OCI-LY3 (cell line): ENCODE measurements at regions not wholly inside any gene's neighbourhood (a gene's known extent, or its start where the extent isn't known, plus 50 kb on each side); places are given as distances from the start of the nearest gene placed in this dataset.

Source experiments
- EZH2phosphoT487 ChIP-seq: fragments of 200-600 bp; shearing (Covaris generic); IDR thresholded peaks from 2 replicates; pipeline ENCODE4 v1.6.1; 2018; ENCODE audit warnings: antibody characterized with exemption, mixed run types, low read depth
- TF ChIP-seq, protein P1 (sequence below): fragments of 200-600, 300-600 bp; sonication (generic); IDR thresholded peaks from 2 replicates; pipeline ENCODE4 v1.5.1; 2014; ENCODE audit warnings: antibody characterized with exemption, low read length, low read depth

DNA sequence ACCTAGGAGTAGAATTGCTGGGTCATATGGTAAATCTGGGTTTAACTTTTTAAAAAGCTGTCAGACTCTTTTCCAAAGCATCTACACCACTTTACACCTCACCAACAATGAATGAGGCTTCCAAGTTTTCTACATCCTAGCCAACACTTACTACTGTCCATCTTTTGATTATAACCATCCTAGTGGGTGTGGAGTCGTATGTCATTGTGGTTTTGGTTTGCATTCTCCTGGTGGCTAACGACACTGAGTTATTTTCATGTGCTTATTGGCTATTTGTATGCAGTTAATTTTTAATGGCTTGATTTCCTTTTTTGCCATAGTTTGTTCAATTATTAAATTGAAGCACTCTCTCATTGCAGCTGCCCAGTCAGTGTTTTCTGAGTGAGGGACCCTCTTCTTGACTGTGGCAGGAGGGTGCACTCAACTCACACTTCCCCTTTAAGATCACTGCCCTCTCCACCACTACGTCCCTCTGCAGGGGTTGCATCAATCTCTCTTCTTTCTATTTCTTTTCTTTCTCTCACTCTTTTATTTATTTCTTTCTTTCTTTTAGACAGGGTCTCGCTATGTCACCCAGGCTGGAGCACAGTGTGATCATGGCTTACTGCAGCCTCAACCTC, 182.3 kb downstream of the C9orf152 start:
- TF ChIP-seq, protein P1, sequence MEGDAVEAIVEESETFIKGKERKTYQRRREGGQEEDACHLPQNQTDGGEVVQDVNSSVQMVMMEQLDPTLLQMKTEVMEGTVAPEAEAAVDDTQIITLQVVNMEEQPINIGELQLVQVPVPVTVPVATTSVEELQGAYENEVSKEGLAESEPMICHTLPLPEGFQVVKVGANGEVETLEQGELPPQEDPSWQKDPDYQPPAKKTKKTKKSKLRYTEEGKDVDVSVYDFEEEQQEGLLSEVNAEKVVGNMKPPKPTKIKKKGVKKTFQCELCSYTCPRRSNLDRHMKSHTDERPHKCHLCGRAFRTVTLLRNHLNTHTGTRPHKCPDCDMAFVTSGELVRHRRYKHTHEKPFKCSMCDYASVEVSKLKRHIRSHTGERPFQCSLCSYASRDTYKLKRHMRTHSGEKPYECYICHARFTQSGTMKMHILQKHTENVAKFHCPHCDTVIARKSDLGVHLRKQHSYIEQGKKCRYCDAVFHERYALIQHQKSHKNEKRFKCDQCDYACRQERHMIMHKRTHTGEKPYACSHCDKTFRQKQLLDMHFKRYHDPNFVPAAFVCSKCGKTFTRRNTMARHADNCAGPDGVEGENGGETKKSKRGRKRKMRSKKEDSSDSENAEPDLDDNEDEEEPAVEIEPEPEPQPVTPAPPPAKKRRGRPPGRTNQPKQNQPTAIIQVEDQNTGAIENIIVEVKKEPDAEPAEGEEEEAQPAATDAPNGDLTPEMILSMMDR = no peak
- TF ChIP-seq EZH2phosphoT487 = no peak
